ENCODE measurements at regions not wholly inside any gene's neighbourhood (a gene's known extent, or its start where the extent isn't known, plus 50 kb on each side); places are given as distances from the start of the nearest gene placed in this dataset.

DNA sequence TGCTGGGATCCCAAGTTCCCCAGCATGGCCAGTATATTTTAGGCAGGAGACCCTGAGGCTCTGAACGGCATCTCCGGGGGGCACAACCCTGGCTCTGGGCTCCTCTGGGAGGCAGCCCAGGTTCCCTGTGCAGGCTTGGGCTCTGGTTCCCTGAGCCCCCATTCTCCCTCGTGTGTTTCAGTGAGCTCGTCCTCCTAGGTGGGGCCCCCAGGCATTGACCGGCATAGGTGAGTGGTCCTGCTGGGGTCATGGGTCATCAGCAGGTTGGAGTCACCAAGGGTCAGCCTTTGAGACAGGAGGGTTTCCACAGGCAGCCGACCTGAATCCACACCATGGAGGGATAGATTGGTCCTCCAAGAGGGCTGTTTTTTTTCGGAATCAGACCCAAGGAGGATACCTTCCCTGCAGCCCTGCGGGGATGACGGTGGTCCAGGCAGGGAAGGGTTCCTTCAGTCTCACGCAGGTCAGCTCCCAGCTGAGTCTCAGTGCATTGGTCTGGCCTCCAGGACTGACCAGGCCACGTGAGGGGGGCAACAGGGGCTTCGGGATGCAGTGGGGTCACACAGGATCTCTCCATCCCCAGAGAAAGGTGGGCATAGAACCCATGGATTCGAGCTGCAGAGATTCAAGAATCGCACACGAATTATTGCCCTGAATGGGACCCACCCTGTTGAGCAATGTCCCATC lies 226.0 kb downstream of the SNRPN start:
- Histone ChIP-seq H3K4me3 (ENCODE audit: low read depth, low read length) (no peak overlapping the region), H3K27me3 (ENCODE audit: control insufficient read depth, insufficient read depth, low read length) (no peaks in the 10 kb centered on the region), H3K9me3 (ENCODE audit: control insufficient read depth, insufficient read depth, low read length) (no peaks in the 10 kb centered on the region), H3K4me1 (ENCODE audit: control insufficient read depth, insufficient read depth, low read length) (no peaks in the 10 kb centered on the region), H3K9ac (ENCODE audit: low read depth, low read length) (no peak overlapping the region), H3K36me3 (ENCODE audit: control insufficient read depth, insufficient read depth, low read length) (no peaks in the 10 kb centered on the region)

- H3K9me3 ChIP-seq (ENCODE audit: control insufficient read depth, insufficient read depth, low read length): no peaks in the 10 kb centered on the region
- H3K27me3 ChIP-seq (ENCODE audit: control insufficient read depth, insufficient read depth, low read length): no peaks in the 10 kb centered on the region
- no peak overlapping the region for H3K4me3 ChIP-seq (ENCODE audit: low read depth, low read length)
- H3K36me3 ChIP-seq (ENCODE audit: control insufficient read depth, insufficient read depth, low read length): no peaks in the 10 kb centered on the region
- H3K4me1 ChIP-seq (ENCODE audit: control insufficient read depth, insufficient read depth, low read length): no peaks in the 10 kb centered on the region
- H3K9ac ChIP-seq (ENCODE audit: low read depth, low read length): no peak overlapping the region
These were observed 226.7 kb downstream of the SNRPN start for GRCh38 chr15:25181293-25182097.

GRCh38 chr15:25182098-25182478 lies 227.3 kb downstream of the SNRPN start:
- Histone ChIP-seq H3K4me1 (ENCODE audit: control insufficient read depth, insufficient read depth, low read length) (no peaks in the 10 kb centered on the region), H3K9me3 (ENCODE audit: control insufficient read depth, insufficient read depth, low read length) (no peaks in the 10 kb centered on the region), H3K27me3 (ENCODE audit: control insufficient read depth, insufficient read depth, low read length) (no peaks in the 10 kb centered on the region), H3K4me3 (ENCODE audit: low read depth, low read length) (no peak overlapping the region), H3K36me3 (ENCODE audit: control insufficient read depth, insufficient read depth, low read length) (no peaks in the 10 kb centered on the region), H3K9ac (ENCODE audit: low read depth, low read length) (no peak overlapping the region)

GRCh38 chr15:25182736-25183445 lies 228.1 kb downstream of the SNRPN start:
- no peaks in the 10 kb centered on the region for H3K27me3 ChIP-seq (ENCODE audit: control insufficient read depth, insufficient read depth, low read length)
- no peaks in the 10 kb centered on the region for H3K36me3 ChIP-seq (ENCODE audit: control insufficient read depth, insufficient read depth, low read length)
- no peaks in the 10 kb centered on the region for H3K9me3 ChIP-seq (ENCODE audit: control insufficient read depth, insufficient read depth, low read length)
- no peaks in the 10 kb centered on the region for H3K4me1 ChIP-seq (ENCODE audit: control insufficient read depth, insufficient read depth, low read length)
- no peak overlapping the region for H3K9ac ChIP-seq (ENCODE audit: low read depth, low read length)
- no peak overlapping the region for H3K4me3 ChIP-seq (ENCODE audit: low read depth, low read length)

GRCh38 chr15:25183581-25184251 lies 228.9 kb downstream of the SNRPN start:
- no peaks in the 10 kb centered on the region for H3K27me3 ChIP-seq (ENCODE audit: control insufficient read depth, insufficient read depth, low read length)
- no peaks in the 10 kb centered on the region for H3K9me3 ChIP-seq (ENCODE audit: control insufficient read depth, insufficient read depth, low read length)
- H3K36me3 ChIP-seq (ENCODE audit: control insufficient read depth, insufficient read depth, low read length): no peaks in the 10 kb centered on the region
- no peaks in the 10 kb centered on the region for H3K4me1 ChIP-seq (ENCODE audit: control insufficient read depth, insufficient read depth, low read length)
- no peak overlapping the region for H3K4me3 ChIP-seq (ENCODE audit: low read depth, low read length)
- H3K9ac ChIP-seq (ENCODE audit: low read depth, low read length): no peak overlapping the region

DNA sequence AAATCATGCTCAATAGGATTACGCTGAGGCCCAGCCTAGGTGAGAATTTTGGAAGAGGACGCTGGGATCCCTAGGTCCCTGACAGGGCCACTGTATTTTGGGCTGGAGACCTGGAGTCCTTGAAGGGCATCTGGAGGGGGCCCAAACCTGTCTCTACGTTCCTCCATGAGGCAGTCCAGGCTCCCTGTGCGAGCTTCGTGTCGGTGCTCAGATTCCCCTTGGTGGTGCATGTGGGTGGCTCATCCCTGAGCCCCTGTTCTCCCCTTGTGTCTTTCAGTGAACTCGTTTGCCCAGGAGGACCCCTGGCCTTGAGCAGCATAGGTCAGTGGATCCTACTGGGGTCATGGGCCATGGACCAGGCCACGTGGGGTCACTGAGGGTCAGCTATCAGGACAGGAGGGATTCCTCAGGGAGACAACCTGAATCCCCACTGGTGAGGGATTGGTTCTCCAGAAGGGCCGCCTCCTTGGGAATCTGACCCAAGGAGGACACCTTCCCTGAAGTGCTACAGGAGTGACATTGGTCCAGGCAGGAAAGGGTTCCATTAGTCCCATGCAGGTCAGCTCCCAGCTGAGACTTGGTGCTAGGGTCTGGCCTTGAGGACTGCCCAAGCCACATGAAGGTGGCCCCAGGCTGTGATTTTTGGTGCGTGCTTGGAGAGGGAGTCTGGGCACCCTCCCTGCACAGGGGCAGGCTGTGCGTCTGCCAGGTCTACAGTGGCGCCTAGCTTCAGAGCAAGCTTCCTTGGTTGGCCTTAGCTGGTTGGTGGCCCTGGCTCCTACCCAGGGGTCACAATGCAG lies 229.8 kb downstream of the SNRPN start:
- Histone ChIP-seq H3K9me3 (ENCODE audit: control insufficient read depth, insufficient read depth, low read length) (no peaks in the 10 kb centered on the region), H3K36me3 (ENCODE audit: control insufficient read depth, insufficient read depth, low read length) (no peaks in the 10 kb centered on the region), H3K9ac (ENCODE audit: low read depth, low read length) (no peak overlapping the region), H3K4me3 (ENCODE audit: low read depth, low read length) (no peak overlapping the region), H3K27me3 (ENCODE audit: control insufficient read depth, insufficient read depth, low read length) (no peaks in the 10 kb centered on the region), H3K4me1 (ENCODE audit: control insufficient read depth, insufficient read depth, low read length) (no peaks in the 10 kb centered on the region)

DNA sequence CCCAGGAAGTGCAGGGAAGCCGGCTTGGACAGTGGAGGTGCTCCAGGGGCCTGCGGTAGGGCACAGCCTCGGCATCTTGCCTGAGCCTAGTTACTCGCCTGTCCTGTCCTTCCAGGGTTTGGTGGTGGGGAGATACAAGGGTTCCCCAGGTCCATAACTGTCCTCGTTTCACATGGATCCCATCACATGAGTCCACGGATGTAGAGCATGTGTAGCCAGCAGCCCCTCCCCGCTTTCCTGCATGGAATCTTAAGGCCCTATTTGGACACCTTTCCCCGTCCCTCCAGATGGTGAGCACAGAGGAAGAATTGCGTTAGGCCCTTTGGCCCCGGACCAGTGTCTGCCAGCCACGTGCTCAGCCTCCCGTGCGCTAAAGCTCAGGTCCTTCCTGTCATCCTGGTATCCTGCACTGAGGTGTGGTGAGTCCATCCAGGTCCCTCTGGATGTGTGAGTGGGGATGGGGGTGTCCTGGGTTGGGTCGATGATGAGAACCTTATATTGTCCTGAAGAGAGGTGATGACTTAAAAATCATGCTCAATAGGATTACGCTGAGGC lies 230.4 kb downstream of the SNRPN start:
- Histone ChIP-seq H3K36me3 (ENCODE audit: control insufficient read depth, insufficient read depth, low read length) (no peaks in the 10 kb centered on the region), H3K4me1 (ENCODE audit: control insufficient read depth, insufficient read depth, low read length) (no peaks in the 10 kb centered on the region), H3K9ac (ENCODE audit: low read depth, low read length) (no peak overlapping the region), H3K9me3 (ENCODE audit: control insufficient read depth, insufficient read depth, low read length) (no peaks in the 10 kb centered on the region), H3K4me3 (ENCODE audit: low read depth, low read length) (no peak overlapping the region), H3K27me3 (ENCODE audit: control insufficient read depth, insufficient read depth, low read length) (no peaks in the 10 kb centered on the region)

DNA sequence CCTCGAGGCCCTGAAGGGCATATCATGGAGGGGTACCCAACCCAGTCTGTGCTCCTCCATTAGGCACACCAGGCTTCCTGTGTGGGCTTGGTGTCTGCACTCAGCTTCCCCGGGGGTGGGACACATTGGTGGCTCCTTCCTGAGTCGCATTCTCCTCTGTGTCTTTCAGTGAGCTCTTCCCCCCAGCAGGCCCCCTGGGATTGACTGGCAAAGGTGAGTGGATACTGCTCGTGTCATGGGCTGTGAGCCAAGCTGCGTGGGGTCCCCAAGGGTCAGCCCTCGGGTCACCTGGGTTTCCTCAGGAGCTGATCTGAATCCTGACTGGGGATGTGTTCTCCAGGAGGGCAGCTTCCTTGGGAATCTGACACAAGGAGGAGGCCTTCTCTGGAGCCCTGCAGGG lies 231.0 kb downstream of the SNRPN start:
- H3K4me1 ChIP-seq (ENCODE audit: control insufficient read depth, insufficient read depth, low read length): no peaks in the 10 kb centered on the region
- no peaks in the 10 kb centered on the region for H3K27me3 ChIP-seq (ENCODE audit: control insufficient read depth, insufficient read depth, low read length)
- no peaks in the 10 kb centered on the region for H3K36me3 ChIP-seq (ENCODE audit: control insufficient read depth, insufficient read depth, low read length)
- no peak overlapping the region for H3K9ac ChIP-seq (ENCODE audit: low read depth, low read length)
- no peaks in the 10 kb centered on the region for H3K9me3 ChIP-seq (ENCODE audit: control insufficient read depth, insufficient read depth, low read length)
- H3K4me3 ChIP-seq (ENCODE audit: low read depth, low read length): no peak overlapping the region

DNA sequence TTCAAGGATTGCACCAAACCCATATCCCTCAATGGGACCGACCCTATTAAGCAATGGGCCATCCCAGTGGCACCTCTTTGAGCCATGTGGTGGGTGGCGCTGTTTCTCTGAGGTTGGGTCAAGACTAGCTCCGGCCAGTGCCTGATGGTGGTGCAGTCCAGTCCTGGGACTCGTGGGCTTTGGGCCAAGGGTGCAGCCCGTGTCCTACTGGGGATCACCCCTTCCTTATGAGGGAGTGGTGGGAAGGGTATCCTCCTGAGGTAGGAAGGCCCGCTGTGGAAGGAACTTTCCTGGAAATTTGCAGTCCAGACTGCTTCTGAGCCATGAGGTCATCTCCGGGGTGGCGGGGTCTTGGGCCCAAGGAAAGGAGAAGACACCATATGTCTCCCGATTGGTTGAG lies 231.6 kb downstream of the SNRPN start:
- Histone ChIP-seq H3K9ac (ENCODE audit: low read depth, low read length) (no peak overlapping the region), H3K27me3 (ENCODE audit: control insufficient read depth, insufficient read depth, low read length) (no peaks in the 10 kb centered on the region), H3K9me3 (ENCODE audit: control insufficient read depth, insufficient read depth, low read length) (no peaks in the 10 kb centered on the region), H3K4me3 (ENCODE audit: low read depth, low read length) (no peak overlapping the region), H3K4me1 (ENCODE audit: control insufficient read depth, insufficient read depth, low read length) (no peaks in the 10 kb centered on the region), H3K36me3 (ENCODE audit: control insufficient read depth, insufficient read depth, low read length) (no peaks in the 10 kb centered on the region)

DNA sequence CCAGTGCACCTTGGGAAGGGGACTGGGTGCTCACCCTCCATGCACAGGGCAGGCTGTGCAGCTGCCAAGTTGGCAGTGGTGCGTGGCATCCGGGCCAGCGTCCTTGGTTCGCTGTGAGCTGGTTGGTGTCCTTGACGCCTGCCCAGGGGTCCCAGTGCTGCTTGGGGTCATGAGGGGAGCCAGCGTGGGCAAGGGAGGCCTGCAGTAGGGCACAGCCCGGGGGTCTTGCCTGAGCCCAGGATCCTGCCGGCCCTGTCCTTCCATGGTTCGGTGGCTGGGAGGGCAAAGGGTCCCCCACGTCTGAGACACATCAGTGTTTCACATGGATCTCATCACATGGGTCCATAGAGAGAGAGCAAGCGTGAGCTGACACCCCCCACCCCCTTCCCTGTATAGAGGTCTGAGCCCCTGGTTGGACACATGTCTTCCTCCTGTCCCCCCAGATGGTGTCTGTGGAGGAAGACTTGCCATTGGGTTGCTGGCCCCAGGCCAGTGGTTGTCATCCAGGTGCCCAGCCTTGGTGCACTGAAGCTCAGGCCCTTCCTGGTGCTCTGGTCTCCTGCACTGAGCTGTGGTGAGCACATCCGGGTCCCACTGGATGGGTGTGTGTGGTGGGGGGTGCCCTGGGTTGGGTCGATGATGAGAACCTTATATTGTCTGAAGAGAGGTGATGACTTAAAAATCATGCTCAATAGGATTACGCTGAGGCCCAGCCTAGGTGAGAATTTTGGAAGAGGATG lies 232.3 kb downstream of the SNRPN start:
- Histone ChIP-seq H3K4me1 (ENCODE audit: control insufficient read depth, insufficient read depth, low read length) (no peaks in the 10 kb centered on the region), H3K9ac (ENCODE audit: low read depth, low read length) (no peak overlapping the region), H3K36me3 (ENCODE audit: control insufficient read depth, insufficient read depth, low read length) (no peaks in the 10 kb centered on the region), H3K27me3 (ENCODE audit: control insufficient read depth, insufficient read depth, low read length) (no peaks in the 10 kb centered on the region), H3K9me3 (ENCODE audit: control insufficient read depth, insufficient read depth, low read length) (peaks cover under 1% of the 10 kb centered on the region), H3K4me3 (ENCODE audit: low read depth, low read length) (no peak overlapping the region)
